ENCODE measurements at regions not wholly inside any gene's neighbourhood (a gene's known extent, or its start where the extent isn't known, plus 50 kb on each side); places are given as distances from the start of the nearest gene placed in this dataset.

DNA sequence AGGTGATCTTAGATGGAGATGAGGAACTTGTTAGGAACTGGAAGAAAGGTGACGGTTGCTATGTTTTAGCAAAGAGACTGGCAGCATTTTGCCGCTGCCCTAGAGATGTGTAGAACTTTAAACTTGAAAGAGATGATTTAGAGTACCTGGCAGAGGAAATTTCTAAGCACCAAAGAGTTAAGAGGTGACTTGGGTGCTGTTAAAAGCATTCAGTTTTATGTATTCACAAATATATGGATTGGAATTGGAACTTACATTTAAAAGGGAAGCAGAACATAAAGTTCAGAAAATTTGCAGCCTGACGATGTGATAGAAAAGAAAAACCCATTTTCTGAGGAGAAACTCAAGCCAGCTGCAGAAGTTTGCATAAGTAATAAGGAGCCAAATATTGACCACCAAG lies 176.3 kb downstream of the MOXD1 start:
- Histone ChIP-seq H3K4me1 (ENCODE audit: control insufficient read depth, extremely low read depth, insufficient read depth, low read length) (no peaks in the 10 kb centered on the region), H3K4me2 (ENCODE audit: control insufficient read depth, extremely low read depth, insufficient read depth, low read depth, low read length) (no peak overlapping the region), H3K9me3 (ENCODE audit: control insufficient read depth, low read depth, low read length) (peaks cover 2% of the 10 kb centered on the region), H3K79me2 (ENCODE audit: control insufficient read depth, insufficient read depth, low read length) (no peaks in the 10 kb centered on the region), H3K9ac (ENCODE audit: control insufficient read depth, extremely low read depth, insufficient read depth, low read length) (no peak overlapping the region), H4K20me1 (ENCODE audit: control insufficient read depth, extremely low read depth, insufficient read depth, low read length) (no peaks in the 10 kb centered on the region), H2AFZ (ENCODE audit: control insufficient read depth, low read length) (no peak overlapping the region), H3K4me3 (ENCODE audit: control insufficient read depth in 2 of 3, extremely low read depth in 1 of 3, insufficient read depth in 2 of 3, low read depth in 1 of 3, low read length in 3 of 3) (no peak overlapping the region), H3K9me1 (ENCODE audit: control insufficient read depth, extremely low read depth, insufficient read depth, low read length) (no peaks in the 10 kb centered on the region), H3K27ac (ENCODE audit: control insufficient read depth, insufficient read depth, low read length) (no peak overlapping the region), H3K36me3 (ENCODE audit: control insufficient read depth in 2 of 2, extremely low read depth in 1 of 2, insufficient read depth in 2 of 2, low read length in 2 of 2) (no peaks in the 10 kb centered on the region), H3K27me3 (ENCODE audit: control insufficient read depth, extremely low read depth, insufficient read depth, low read length) (no peaks in the 10 kb centered on the region)
- FAIRE-seq, result no peak
- no peak for DNase-seq (ENCODE audit: low read depth, low spot score)
- TF ChIP-seq, protein P1, sequence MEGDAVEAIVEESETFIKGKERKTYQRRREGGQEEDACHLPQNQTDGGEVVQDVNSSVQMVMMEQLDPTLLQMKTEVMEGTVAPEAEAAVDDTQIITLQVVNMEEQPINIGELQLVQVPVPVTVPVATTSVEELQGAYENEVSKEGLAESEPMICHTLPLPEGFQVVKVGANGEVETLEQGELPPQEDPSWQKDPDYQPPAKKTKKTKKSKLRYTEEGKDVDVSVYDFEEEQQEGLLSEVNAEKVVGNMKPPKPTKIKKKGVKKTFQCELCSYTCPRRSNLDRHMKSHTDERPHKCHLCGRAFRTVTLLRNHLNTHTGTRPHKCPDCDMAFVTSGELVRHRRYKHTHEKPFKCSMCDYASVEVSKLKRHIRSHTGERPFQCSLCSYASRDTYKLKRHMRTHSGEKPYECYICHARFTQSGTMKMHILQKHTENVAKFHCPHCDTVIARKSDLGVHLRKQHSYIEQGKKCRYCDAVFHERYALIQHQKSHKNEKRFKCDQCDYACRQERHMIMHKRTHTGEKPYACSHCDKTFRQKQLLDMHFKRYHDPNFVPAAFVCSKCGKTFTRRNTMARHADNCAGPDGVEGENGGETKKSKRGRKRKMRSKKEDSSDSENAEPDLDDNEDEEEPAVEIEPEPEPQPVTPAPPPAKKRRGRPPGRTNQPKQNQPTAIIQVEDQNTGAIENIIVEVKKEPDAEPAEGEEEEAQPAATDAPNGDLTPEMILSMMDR (optimal IDR thresholded peaks at IDR 0.05 in 1 of 3, IDR thresholded peaks at IDR 0.05 in 1 of 3, conservative IDR thresholded peaks at IDR 0.05 in 1 of 3; ENCODE audit: extremely low read depth in 1 of 3, insufficient read depth in 2 of 3, low read length in 3 of 3), result no peak
- no peak for TF ChIP-seq EZH2 (IDR thresholded peaks at IDR 0.05; ENCODE audit: low read length)
- dilution Hi-C loops (cut with MboI; ENCODE audit: extremely low pct_ligation_motif_present, low sequenced_read_pairs), result no loop called here

DNA sequence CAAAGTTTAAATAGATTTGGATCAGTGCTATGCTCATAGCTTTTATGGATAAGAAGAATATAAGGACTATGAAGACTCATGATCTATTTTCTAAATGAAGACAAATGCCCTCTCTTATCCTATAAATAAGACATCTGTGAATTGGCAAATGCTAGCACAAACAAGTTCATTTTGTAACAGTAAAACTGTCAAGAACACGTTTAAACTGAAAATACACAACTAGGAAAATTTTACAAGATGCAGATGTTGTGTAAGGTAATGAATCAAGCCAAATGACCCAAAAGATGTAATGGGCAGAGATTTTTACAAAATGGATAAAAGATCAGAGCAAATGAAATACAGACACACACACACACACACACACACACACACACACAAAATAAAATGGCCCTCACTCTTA lies 180.5 kb downstream of the MOXD1 start:
- Histone ChIP-seq H3K4me1 (ENCODE audit: control insufficient read depth, extremely low read depth, insufficient read depth, low read length) (no peaks in the 10 kb centered on the region), H4K20me1 (ENCODE audit: control insufficient read depth, extremely low read depth, insufficient read depth, low read length) (no peaks in the 10 kb centered on the region), H2AFZ (ENCODE audit: control insufficient read depth, low read length) (no peak overlapping the region), H3K36me3 (ENCODE audit: control insufficient read depth in 2 of 2, extremely low read depth in 1 of 2, insufficient read depth in 2 of 2, low read length in 2 of 2) (no peaks in the 10 kb centered on the region), H3K79me2 (ENCODE audit: control insufficient read depth, insufficient read depth, low read length) (no peaks in the 10 kb centered on the region), H3K27me3 (ENCODE audit: control insufficient read depth, extremely low read depth, insufficient read depth, low read length) (no peaks in the 10 kb centered on the region), H3K9me1 (ENCODE audit: control insufficient read depth, extremely low read depth, insufficient read depth, low read length) (no peaks in the 10 kb centered on the region), H3K9me3 (ENCODE audit: control insufficient read depth, low read depth, low read length) (peaks cover 2% of the 10 kb centered on the region), H3K4me2 (ENCODE audit: control insufficient read depth, extremely low read depth, insufficient read depth, low read depth, low read length) (no peak overlapping the region), H3K4me3 (ENCODE audit: control insufficient read depth in 2 of 3, extremely low read depth in 1 of 3, insufficient read depth in 2 of 3, low read depth in 1 of 3, low read length in 3 of 3) (no peak overlapping the region), H3K27ac (ENCODE audit: control insufficient read depth, insufficient read depth, low read length) (no peak overlapping the region), H3K9ac (ENCODE audit: control insufficient read depth, extremely low read depth, insufficient read depth, low read length) (no peak overlapping the region)
- FAIRE-seq, result no peak
- dilution Hi-C loops (cut with MboI; ENCODE audit: extremely low pct_ligation_motif_present, low sequenced_read_pairs), result no loop called here
- TF ChIP-seq, protein P1 (optimal IDR thresholded peaks at IDR 0.05 in 1 of 3, IDR thresholded peaks at IDR 0.05 in 1 of 3, conservative IDR thresholded peaks at IDR 0.05 in 1 of 3; ENCODE audit: extremely low read depth in 1 of 3, insufficient read depth in 2 of 3, low read length in 3 of 3), result no peak
- no peak for TF ChIP-seq EZH2 (IDR thresholded peaks at IDR 0.05; ENCODE audit: low read length)
- DNase-seq (ENCODE audit: low read depth, low spot score), result no peak

Data from keratinocyte (primary cell).